ENCODE measurements at regions not wholly inside any gene's neighbourhood (a gene's known extent, or its start where the extent isn't known, plus 50 kb on each side); places are given as distances from the start of the nearest gene placed in this dataset.

DNA sequence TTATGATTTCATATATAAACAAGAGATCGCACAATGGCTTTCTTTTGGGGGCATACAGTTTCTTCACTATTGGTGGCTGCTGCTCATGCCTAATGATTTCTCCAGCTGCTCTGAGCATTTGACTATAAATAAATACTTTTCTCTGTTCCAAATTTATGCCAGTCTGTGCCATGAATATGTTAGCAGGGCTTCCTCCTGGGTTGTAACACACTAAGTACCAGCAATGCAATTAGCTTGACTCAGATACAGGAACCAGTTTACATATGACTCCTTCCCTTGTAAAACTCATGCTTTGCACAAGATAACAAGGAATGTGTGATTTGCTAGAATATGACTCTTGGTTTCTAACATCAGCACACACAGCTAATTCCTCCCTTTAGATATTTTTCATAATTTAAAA is 1629.7 kb downstream of the NCAM2 start:
- 88 to 94% methylated on average over 1 of the region's 1 CpG for WGBS, 2 experiments

DNA sequence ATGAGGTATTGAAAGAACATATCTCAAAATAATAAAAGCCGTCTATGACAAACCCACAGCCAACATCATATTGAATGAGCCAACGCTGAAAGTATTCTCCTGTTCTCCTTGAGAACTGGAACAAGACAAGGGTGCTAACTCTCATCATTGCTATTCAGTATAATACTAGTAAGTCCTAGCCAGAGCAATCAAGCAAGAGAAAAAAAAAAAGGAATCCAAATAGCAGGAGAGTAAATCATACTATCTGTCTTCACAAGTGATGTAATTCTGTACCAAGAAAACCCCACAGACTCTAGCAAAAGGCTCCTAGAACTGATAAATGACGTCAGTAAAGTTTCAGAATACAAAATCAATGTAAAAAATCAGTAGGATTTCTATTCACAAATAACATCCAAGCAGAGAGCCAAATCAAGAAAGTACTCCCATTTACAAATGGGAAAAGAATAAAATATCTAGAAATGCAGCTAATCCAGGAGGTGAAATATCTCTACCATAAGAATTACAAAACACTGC is 1632.8 kb downstream of the NCAM2 start:
- 94 to 97% methylated on average over 3 of the region's 3 CpGs for WGBS, 2 experiments
- Histone ChIP-seq H3K27me3 (ENCODE audit: control insufficient read depth, insufficient read depth, low read length, poor library complexity, severe bottlenecking) (no peaks in the 10 kb centered on the region), H3K9me3 (ENCODE audit: control insufficient read depth, low read length) (no peaks in the 10 kb centered on the region), H3K4me3 (ENCODE audit: insufficient read depth, low read depth, low read length) (no peak overlapping the region), H3K27ac (ENCODE audit: insufficient read depth, low read depth, low read length, poor library complexity, severe bottlenecking) (no peak overlapping the region), H3K36me3 (ENCODE audit: control insufficient read depth, insufficient read depth, low read length) (no peaks in the 10 kb centered on the region), H3K4me1 (ENCODE audit: control insufficient read depth, insufficient read depth, low read length) (no peaks in the 10 kb centered on the region)

More for the DNA sequence above, 1629.7 kb downstream of the NCAM2 start:
- no peak overlapping the region for H3K27ac ChIP-seq (ENCODE audit: insufficient read depth, low read depth, low read length, poor library complexity, severe bottlenecking)
- no peaks in the 10 kb centered on the region for H3K27me3 ChIP-seq (ENCODE audit: control insufficient read depth, insufficient read depth, low read length, poor library complexity, severe bottlenecking)
- H3K4me3 ChIP-seq (ENCODE audit: insufficient read depth, low read depth, low read length), result no peak overlapping the region
- H3K4me1 ChIP-seq (ENCODE audit: control insufficient read depth, insufficient read depth, low read length), result no peaks in the 10 kb centered on the region
- no peaks in the 10 kb centered on the region for H3K9me3 ChIP-seq (ENCODE audit: control insufficient read depth, low read length)
- H3K36me3 ChIP-seq (ENCODE audit: control insufficient read depth, insufficient read depth, low read length), result no peaks in the 10 kb centered on the region

DNA sequence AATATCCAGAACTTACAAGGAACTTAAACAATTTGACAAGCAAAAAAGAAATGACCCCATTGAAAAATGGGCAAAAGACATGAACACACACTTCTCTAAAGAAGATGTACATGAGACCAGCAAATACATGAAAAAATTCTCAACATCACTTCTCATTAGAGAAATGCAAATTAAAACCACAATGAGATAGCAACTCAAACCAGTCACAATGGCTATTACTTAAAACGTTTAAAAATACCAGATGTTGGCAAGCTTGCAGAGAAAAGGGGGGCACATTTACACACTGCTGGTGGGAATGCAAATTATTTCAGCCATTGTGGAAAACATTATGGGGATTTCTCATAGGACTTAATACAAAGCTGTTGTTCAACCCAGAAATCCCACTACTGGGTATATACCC is 1634.0 kb downstream of the NCAM2 start:
- Histone ChIP-seq H3K4me1 (ENCODE audit: control insufficient read depth, insufficient read depth, low read length) (no peaks in the 10 kb centered on the region), H3K27me3 (ENCODE audit: control insufficient read depth, insufficient read depth, low read length, poor library complexity, severe bottlenecking) (no peaks in the 10 kb centered on the region), H3K9me3 (ENCODE audit: control insufficient read depth, low read length) (no peaks in the 10 kb centered on the region), H3K36me3 (ENCODE audit: control insufficient read depth, insufficient read depth, low read length) (no peaks in the 10 kb centered on the region), H3K27ac (ENCODE audit: insufficient read depth, low read depth, low read length, poor library complexity, severe bottlenecking) (no peak overlapping the region), H3K4me3 (ENCODE audit: insufficient read depth, low read depth, low read length) (no peak overlapping the region)
- 63 to 76% methylated on average over 1 of the region's 1 CpG for WGBS, 2 experiments

DNA sequence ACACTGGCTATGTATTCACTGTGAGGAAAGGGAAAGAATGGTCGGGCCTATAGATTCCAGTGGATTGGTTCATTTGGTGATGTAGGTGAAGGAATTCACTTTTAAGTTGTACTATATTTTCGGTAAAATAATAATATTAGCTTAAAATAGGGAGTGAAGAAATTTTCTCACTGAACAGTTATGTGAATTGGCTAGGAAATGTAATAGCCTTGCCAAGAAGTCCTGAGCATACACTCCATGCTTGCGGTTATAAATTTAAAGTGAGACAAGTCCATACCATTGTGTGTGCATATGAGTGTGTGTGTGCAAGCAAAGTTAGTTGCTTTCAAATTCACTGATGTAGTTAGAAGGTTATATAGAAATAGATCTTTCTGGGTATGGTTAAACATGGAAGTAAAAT is 1651.0 kb downstream of the NCAM2 start:
- no peaks in the 10 kb centered on the region for H3K36me3 ChIP-seq (ENCODE audit: control insufficient read depth, insufficient read depth, low read length)
- H3K9me3 ChIP-seq (ENCODE audit: control insufficient read depth, low read length), result no peaks in the 10 kb centered on the region
- H3K4me3 ChIP-seq (ENCODE audit: insufficient read depth, low read depth, low read length), result no peak overlapping the region
- H3K4me1 ChIP-seq (ENCODE audit: control insufficient read depth, insufficient read depth, low read length), result no peaks in the 10 kb centered on the region
- no peaks in the 10 kb centered on the region for H3K27me3 ChIP-seq (ENCODE audit: control insufficient read depth, insufficient read depth, low read length, poor library complexity, severe bottlenecking)
- no peak overlapping the region for H3K27ac ChIP-seq (ENCODE audit: insufficient read depth, low read depth, low read length, poor library complexity, severe bottlenecking)
- WGBS, 2 experiments, result 88 to 96% methylated on average over 3 of the region's 3 CpGs

DNA sequence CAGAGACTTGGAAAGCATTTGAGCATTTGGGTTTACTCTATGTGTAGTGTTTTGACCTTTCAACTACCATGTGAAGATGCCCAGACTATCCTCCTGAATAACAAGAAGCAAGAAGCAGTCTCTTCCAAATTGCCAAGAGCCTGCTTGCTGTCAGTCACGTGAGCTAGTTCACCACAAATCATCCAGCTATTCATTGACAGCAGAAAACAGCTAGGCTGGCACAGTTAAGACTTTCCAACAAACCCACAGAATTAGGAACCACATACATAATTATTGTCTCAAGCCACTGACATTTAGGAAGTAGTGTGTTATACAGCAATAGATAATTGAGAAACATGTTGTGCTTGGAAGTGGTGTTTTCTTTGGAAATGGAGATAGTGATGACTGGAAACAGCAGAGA is 1652.0 kb downstream of the NCAM2 start:
- no peaks in the 10 kb centered on the region for H3K4me1 ChIP-seq (ENCODE audit: control insufficient read depth, insufficient read depth, low read length)
- WGBS, 2 experiments, result 78 to 85% methylated on average over 1 of the region's 1 CpG

DNA sequence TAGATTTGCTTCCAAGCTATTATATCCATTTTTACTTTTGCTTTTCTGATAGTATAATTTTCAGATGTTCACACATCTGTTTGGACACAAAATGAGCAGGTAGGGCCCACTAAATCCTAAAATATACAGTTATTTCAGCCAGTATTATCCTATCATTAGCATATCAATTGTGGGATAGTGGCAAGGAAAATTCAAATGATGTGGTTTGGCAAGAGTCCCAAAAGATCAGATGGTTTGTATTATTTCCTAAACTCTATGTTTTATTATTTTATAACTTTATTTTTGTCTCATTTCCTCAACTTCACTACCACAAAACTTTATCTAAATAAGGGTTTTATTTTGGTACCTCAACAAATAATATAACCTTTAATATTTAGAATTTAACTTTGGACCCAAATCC is 1659.6 kb downstream of the NCAM2 start:
- no peak overlapping the region for H3K27ac ChIP-seq (ENCODE audit: insufficient read depth, low read depth, low read length, poor library complexity, severe bottlenecking)
- no peaks in the 10 kb centered on the region for H3K27me3 ChIP-seq (ENCODE audit: control insufficient read depth, insufficient read depth, low read length, poor library complexity, severe bottlenecking)
- H3K9me3 ChIP-seq (ENCODE audit: control insufficient read depth, low read length), result no peaks in the 10 kb centered on the region
- no peaks in the 10 kb centered on the region for H3K36me3 ChIP-seq (ENCODE audit: control insufficient read depth, insufficient read depth, low read length)
- H3K4me1 ChIP-seq (ENCODE audit: control insufficient read depth, insufficient read depth, low read length), result no peaks in the 10 kb centered on the region
- no peak overlapping the region for H3K4me3 ChIP-seq (ENCODE audit: insufficient read depth, low read depth, low read length)

More for the DNA sequence above, 1652.0 kb downstream of the NCAM2 start:
- Histone ChIP-seq H3K27ac (ENCODE audit: insufficient read depth, low read depth, low read length, poor library complexity, severe bottlenecking) (no peak overlapping the region), H3K36me3 (ENCODE audit: control insufficient read depth, insufficient read depth, low read length) (no peaks in the 10 kb centered on the region), H3K27me3 (ENCODE audit: control insufficient read depth, insufficient read depth, low read length, poor library complexity, severe bottlenecking) (no peaks in the 10 kb centered on the region), H3K4me3 (ENCODE audit: insufficient read depth, low read depth, low read length) (no peak overlapping the region), H3K9me3 (ENCODE audit: control insufficient read depth, low read length) (no peaks in the 10 kb centered on the region)

DNA sequence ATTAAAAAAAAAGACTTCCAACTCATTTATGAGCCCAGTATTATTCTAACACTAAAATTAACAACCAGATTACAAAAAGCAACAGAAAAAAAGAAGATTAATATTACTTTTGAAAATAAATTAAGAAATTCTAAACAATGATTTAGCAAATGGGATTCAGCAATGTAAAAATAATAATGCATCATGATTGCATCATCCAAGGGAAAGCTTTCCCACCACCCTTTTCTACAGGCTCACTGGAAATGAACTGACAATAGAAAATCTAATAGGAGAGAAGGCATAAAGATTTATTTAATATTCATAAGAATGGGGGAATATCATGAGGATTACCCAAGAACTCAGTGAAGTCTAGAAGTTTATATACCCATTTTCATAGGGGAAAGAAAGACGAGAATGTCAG is 1671.9 kb downstream of the NCAM2 start:
- Histone ChIP-seq H3K9me3 (ENCODE audit: control insufficient read depth, low read length) (no peaks in the 10 kb centered on the region), H3K27me3 (ENCODE audit: control insufficient read depth, insufficient read depth, low read length, poor library complexity, severe bottlenecking) (no peaks in the 10 kb centered on the region), H3K4me3 (ENCODE audit: insufficient read depth, low read depth, low read length) (no peak overlapping the region), H3K36me3 (ENCODE audit: control insufficient read depth, insufficient read depth, low read length) (no peaks in the 10 kb centered on the region), H3K27ac (ENCODE audit: insufficient read depth, low read depth, low read length, poor library complexity, severe bottlenecking) (no peak overlapping the region), H3K4me1 (ENCODE audit: control insufficient read depth, insufficient read depth, low read length) (no peaks in the 10 kb centered on the region)
- 95 to 100% methylated on average over 1 of the region's 1 CpG for WGBS, 2 experiments

DNA sequence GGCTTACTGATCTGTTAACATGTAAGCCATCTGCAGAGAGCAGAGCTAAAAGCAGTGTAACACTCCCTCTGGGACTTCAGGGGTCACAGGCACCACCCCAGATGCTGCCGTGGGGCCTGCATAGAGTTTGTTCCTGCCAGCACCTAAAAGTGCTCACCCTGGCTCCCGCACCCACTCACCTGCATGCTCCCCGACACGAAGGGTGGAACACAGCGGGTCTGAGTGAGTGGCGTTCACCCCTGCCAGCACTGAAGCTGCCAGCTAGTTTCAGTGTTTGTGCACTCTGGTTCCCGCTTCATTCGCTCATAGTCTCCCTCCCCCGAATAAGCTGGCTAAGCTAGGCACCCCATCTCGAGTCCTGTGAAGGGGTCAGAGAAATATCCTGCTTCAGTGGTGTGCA is 1681.0 kb downstream of the NCAM2 start:
- H3K36me3 ChIP-seq (ENCODE audit: control insufficient read depth, insufficient read depth, low read length), result no peaks in the 10 kb centered on the region
- no peaks in the 10 kb centered on the region for H3K4me1 ChIP-seq (ENCODE audit: control insufficient read depth, insufficient read depth, low read length)
- no peaks in the 10 kb centered on the region for H3K9me3 ChIP-seq (ENCODE audit: control insufficient read depth, low read length)
- no peak overlapping the region for H3K4me3 ChIP-seq (ENCODE audit: insufficient read depth, low read depth, low read length)
- WGBS, 2 experiments, result 93 to 94% methylated on average over 10 of the region's 10 CpGs
- no peak overlapping the region for H3K27ac ChIP-seq (ENCODE audit: insufficient read depth, low read depth, low read length, poor library complexity, severe bottlenecking)
- no peaks in the 10 kb centered on the region for H3K27me3 ChIP-seq (ENCODE audit: control insufficient read depth, insufficient read depth, low read length, poor library complexity, severe bottlenecking)

DNA sequence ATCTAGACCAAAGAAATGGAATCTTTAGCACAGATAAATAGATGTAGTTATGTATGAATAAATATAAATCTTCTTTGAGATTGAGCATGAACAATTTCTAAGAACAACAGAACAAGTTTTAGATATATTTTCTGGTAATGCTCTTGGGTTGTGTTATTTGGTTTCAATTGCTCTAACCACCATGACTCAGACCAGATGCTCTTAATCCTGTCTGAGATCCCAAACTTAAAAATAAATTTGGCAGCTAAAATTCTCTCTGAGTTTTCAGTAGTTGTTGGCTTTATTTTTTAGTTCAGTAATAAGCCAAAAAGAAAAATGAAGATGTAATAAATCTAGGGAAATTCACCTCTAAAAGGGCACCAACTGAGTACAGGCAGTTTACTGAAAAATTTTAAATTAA is 1693.4 kb downstream of the NCAM2 start:
- no peaks in the 10 kb centered on the region for H3K27me3 ChIP-seq (ENCODE audit: control insufficient read depth, insufficient read depth, low read length, poor library complexity, severe bottlenecking)
- no peaks in the 10 kb centered on the region for H3K4me1 ChIP-seq (ENCODE audit: control insufficient read depth, insufficient read depth, low read length)
- H3K4me3 ChIP-seq (ENCODE audit: insufficient read depth, low read depth, low read length), result no peak overlapping the region
- H3K9me3 ChIP-seq (ENCODE audit: control insufficient read depth, low read length), result no peaks in the 10 kb centered on the region
- no peaks in the 10 kb centered on the region for H3K36me3 ChIP-seq (ENCODE audit: control insufficient read depth, insufficient read depth, low read length)
- no peak overlapping the region for H3K27ac ChIP-seq (ENCODE audit: insufficient read depth, low read depth, low read length, poor library complexity, severe bottlenecking)

DNA sequence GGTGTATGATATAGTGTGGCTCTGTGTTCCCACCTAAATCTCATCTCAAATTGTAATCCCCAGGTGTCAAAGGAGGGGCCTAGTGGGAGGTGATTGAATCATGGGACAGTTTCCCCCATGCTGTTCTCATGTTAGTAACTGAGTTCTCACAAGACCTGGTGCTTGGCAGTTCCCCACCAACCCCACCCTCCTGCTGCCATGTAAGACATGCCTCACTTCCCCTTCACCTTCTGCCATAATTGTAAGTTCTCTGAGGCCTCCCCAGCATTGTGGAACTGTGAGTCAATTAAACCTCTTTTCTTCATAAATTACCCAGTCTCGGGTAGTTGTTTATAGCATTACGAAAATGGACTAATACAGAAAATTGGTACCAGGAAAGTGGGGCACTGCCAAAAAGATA is 1705.3 kb downstream of the NCAM2 start:
- no peaks in the 10 kb centered on the region for H3K27me3 ChIP-seq (ENCODE audit: control insufficient read depth, insufficient read depth, low read length, poor library complexity, severe bottlenecking)
- H3K4me1 ChIP-seq (ENCODE audit: control insufficient read depth, insufficient read depth, low read length), result no peaks in the 10 kb centered on the region
- no peaks in the 10 kb centered on the region for H3K9me3 ChIP-seq (ENCODE audit: control insufficient read depth, low read length)
- no peak overlapping the region for H3K27ac ChIP-seq (ENCODE audit: insufficient read depth, low read depth, low read length, poor library complexity, severe bottlenecking)
- no peaks in the 10 kb centered on the region for H3K36me3 ChIP-seq (ENCODE audit: control insufficient read depth, insufficient read depth, low read length)
- 82 to 94% methylated on average over 2 of the region's 2 CpGs for WGBS, 2 experiments
- H3K4me3 ChIP-seq (ENCODE audit: insufficient read depth, low read depth, low read length), result no peak overlapping the region

DNA sequence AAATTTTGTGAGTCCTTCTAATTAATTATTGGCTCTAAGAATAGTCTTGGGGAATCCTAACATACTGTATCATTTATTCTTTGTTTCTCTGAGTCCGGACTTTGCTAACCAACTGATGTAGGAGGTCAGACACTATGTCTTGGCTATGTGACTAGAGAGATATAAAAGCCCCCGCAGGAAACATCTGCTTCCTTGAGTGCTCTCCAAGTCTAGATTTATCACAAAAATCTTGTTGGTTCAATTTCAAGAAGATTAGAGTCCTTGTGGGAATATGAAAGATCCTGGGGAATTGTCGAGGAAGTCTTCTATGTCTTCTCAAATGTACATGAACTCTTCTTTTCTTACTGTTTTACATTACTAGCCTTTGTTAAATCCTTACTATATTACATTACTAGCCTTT is 1712.5 kb downstream of the NCAM2 start:
- H3K4me1 ChIP-seq (ENCODE audit: control insufficient read depth, insufficient read depth, low read length), result no peaks in the 10 kb centered on the region
- no peaks in the 10 kb centered on the region for H3K27me3 ChIP-seq (ENCODE audit: control insufficient read depth, insufficient read depth, low read length, poor library complexity, severe bottlenecking)
- H3K9me3 ChIP-seq (ENCODE audit: control insufficient read depth, low read length), result no peaks in the 10 kb centered on the region
- 96 to 100% methylated on average over 2 to 3 of the region's 3 CpGs for WGBS, 2 experiments
- no peak overlapping the region for H3K4me3 ChIP-seq (ENCODE audit: insufficient read depth, low read depth, low read length)
- H3K36me3 ChIP-seq (ENCODE audit: control insufficient read depth, insufficient read depth, low read length), result no peaks in the 10 kb centered on the region
- H3K27ac ChIP-seq (ENCODE audit: insufficient read depth, low read depth, low read length, poor library complexity, severe bottlenecking), result no peak overlapping the region

Data from ectodermal cell (in vitro differentiated cells).